ENCODE measurements at regions not wholly inside any gene's neighbourhood (a gene's known extent, or its start where the extent isn't known, plus 50 kb on each side); places are given as distances from the start of the nearest gene placed in this dataset.

DNA sequence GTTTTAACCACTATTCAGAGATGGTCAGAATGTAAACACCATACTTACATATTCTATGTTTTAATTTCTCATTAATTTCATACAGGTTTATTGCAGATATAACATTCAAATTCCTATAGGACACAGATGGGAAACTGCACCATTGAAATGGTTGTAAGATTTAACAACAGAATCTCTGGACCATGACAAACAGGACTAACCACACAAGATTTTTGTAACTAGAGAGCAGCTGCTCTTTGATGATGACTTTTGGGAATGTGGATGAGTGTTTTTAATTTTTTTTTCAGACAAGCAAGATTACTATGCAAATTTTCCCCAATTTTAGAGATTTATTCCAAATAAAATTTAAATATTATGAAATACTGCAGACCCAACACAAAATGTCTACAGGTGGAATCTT, 610.2 kb downstream of the PCDH18 start:
- RAD21 ChIA-PET (ENCODE audit: unreplicated experiment), result no interaction called here
- H3K36me3 ChIP-seq (ENCODE audit: control insufficient read depth in 2 of 2, insufficient read depth in 2 of 2, low read length in 1 of 2), result no peaks in the 10 kb centered on the region
- POLR2A ChIA-PET, result no interaction called here
- no peaks in the 10 kb centered on the region for H4K20me1 ChIP-seq (ENCODE audit: control insufficient read depth, insufficient read depth)
- no peak overlapping the region for H3K4me2 ChIP-seq (ENCODE audit: control insufficient read depth, insufficient read depth)
- H3K4me1 ChIP-seq (ENCODE audit: control insufficient read depth, insufficient read depth, low read length), result no peaks in the 10 kb centered on the region
- no peaks in the 10 kb centered on the region for H3K79me2 ChIP-seq (ENCODE audit: control insufficient read depth, insufficient read depth, low read length)
- in situ Hi-C loops (cut with MboI), result no loop called here
- TF ChIP-seq, protein P1, sequence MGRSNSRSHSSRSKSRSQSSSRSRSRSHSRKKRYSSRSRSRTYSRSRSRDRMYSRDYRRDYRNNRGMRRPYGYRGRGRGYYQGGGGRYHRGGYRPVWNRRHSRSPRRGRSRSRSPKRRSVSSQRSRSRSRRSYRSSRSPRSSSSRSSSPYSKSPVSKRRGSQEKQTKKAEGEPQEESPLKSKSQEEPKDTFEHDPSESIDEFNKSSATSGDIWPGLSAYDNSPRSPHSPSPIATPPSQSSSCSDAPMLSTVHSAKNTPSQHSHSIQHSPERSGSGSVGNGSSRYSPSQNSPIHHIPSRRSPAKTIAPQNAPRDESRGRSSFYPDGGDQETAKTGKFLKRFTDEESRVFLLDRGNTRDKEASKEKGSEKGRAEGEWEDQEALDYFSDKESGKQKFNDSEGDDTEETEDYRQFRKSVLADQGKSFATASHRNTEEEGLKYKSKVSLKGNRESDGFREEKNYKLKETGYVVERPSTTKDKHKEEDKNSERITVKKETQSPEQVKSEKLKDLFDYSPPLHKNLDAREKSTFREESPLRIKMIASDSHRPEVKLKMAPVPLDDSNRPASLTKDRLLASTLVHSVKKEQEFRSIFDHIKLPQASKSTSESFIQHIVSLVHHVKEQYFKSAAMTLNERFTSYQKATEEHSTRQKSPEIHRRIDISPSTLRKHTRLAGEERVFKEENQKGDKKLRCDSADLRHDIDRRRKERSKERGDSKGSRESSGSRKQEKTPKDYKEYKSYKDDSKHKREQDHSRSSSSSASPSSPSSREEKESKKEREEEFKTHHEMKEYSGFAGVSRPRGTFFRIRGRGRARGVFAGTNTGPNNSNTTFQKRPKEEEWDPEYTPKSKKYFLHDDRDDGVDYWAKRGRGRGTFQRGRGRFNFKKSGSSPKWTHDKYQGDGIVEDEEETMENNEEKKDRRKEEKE (IDR thresholded peaks at IDR 0.05), result no peak
- intact Hi-C loops (cut with micrococcal nuclease; ENCODE audit: unreplicated experiment), result no loop called here
- H3K9ac ChIP-seq (ENCODE audit: control insufficient read depth, insufficient read depth, low read length), result no peak overlapping the region
- no TSS peak for BruUV-seq (replicated peaks)
- no peaks in the 10 kb centered on the region; a peak in 1 of 4 replicates for H3K27me3 ChIP-seq (replicated peaks in 1 of 2; ENCODE audit: control insufficient read depth in 2 of 2, insufficient read depth in 2 of 2, low read length in 1 of 2)
- no peak overlapping the region for H3K4me3 ChIP-seq
- SMC1A ChIA-PET (ENCODE audit: uncharacterized antibody, unreplicated experiment), result no interaction called here
- no peak for ATAC-seq
- no peak for DNase-seq (ENCODE audit: low read depth, low spot score)
- no peak for FAIRE-seq
- H2AFZ ChIP-seq (ENCODE audit: control insufficient read depth, low read depth, low read length), result no peak overlapping the region
- no peaks in the 10 kb centered on the region for H3K9me3 ChIP-seq (replicated peaks; ENCODE audit: control insufficient read depth, insufficient read depth, low read length)
- no peak overlapping the region for H3K27ac ChIP-seq (ENCODE audit: control insufficient read depth, insufficient read depth)
- CTCF ChIA-PET, result no interaction called here

DNA sequence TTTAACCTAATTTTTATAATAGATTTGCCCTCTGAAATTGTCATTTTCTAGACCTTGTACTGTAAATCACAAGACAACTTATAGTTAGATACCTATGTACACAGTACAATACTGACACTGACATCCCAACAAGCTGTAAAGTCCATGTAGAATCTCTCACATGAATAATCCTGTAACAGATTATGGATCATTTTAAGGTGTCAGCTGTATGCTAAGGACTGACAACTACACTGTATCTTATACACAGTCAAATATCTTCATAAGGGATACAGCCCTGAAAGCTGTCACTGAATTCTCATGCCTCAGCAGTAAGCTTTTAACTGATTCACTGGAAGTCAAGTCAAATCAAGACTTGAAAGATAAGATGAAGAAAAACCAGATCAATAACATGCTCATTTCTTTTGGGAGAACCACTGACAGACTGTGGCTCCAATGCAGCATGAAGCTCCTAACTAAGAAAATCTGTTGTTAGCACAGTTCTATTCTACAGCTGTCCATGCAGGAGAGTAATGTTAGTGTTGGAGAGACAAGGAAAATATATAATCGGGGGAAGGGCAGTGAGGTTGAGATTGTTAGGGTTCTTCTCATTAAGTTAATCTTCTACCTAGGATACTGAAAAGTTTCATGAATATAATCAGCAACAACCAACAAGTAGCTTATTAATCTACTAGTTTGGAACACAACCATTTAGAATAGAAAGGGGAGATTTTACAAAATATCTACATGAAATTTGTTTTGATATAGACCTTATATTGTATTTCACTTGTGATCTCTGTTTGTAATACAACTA, 612.0 kb downstream of the PCDH18 start:
- no peaks in the 10 kb centered on the region for H3K9me3 ChIP-seq (replicated peaks; ENCODE audit: control insufficient read depth, insufficient read depth, low read length)
- RAD21 ChIA-PET (ENCODE audit: unreplicated experiment), result no interaction called here
- no peak overlapping the region for H3K4me3 ChIP-seq
- BruUV-seq (replicated peaks), result no TSS peak
- DNase-seq (ENCODE audit: low read depth, low spot score) (no peak), ATAC-seq (no peak), FAIRE-seq (no peak)
- intact Hi-C loops (cut with micrococcal nuclease; ENCODE audit: unreplicated experiment) (no loop called here), in situ Hi-C loops (cut with MboI) (no loop called here)
- no peaks in the 10 kb centered on the region for H3K79me2 ChIP-seq (ENCODE audit: control insufficient read depth, insufficient read depth, low read length)
- SMC1A ChIA-PET (ENCODE audit: uncharacterized antibody, unreplicated experiment), result no interaction called here
- no peaks in the 10 kb centered on the region; a peak in 1 of 4 replicates for H3K27me3 ChIP-seq (replicated peaks in 1 of 2; ENCODE audit: control insufficient read depth in 2 of 2, insufficient read depth in 2 of 2, low read length in 1 of 2)
- H3K4me1 ChIP-seq (ENCODE audit: control insufficient read depth, insufficient read depth, low read length), result no peaks in the 10 kb centered on the region
- H3K4me2 ChIP-seq (ENCODE audit: control insufficient read depth, insufficient read depth), result no peak overlapping the region
- no peak overlapping the region for H3K27ac ChIP-seq (ENCODE audit: control insufficient read depth, insufficient read depth)
- H3K36me3 ChIP-seq (ENCODE audit: control insufficient read depth in 2 of 2, insufficient read depth in 2 of 2, low read length in 1 of 2), result no peaks in the 10 kb centered on the region
- TF ChIP-seq TCF3 (IDR thresholded peaks at IDR 0.05; ENCODE audit: borderline replicate concordance, insufficient read depth, low read depth, low read length), result no peak
- no peak for TF ChIP-seq SRF (IDR thresholded peaks at IDR 0.05; ENCODE audit: low read depth in 2 of 2, low read length in 2 of 2)
- TF ChIP-seq ZNF274 (IDR thresholded peaks at IDR 0.05; ENCODE audit: insufficient read depth, insufficient read length), result no peak
- no peak for TF ChIP-seq WRNIP1 (IDR thresholded peaks at IDR 0.05; ENCODE audit: borderline replicate concordance, low read depth, low read length)
- TF ChIP-seq, protein P2, sequence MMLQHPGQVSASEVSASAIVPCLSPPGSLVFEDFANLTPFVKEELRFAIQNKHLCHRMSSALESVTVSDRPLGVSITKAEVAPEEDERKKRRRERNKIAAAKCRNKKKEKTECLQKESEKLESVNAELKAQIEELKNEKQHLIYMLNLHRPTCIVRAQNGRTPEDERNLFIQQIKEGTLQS (IDR thresholded peaks at IDR 0.05; ENCODE audit: borderline replicate concordance, extremely low read depth, low read depth, low read length), result no peak
- TF ChIP-seq CBX3 (IDR thresholded peaks at IDR 0.05; ENCODE audit: borderline replicate concordance, low read depth), result no peak
- TF ChIP-seq JUNB (IDR thresholded peaks at IDR 0.05), result no peak
- TF ChIP-seq FOS (IDR thresholded peaks at IDR 0.05; ENCODE audit: borderline replicate concordance, extremely low read depth, insufficient read length), result no peak
- CTCF ChIA-PET, result no interaction called here
- 0% methylated on average over 1 of the region's 1 CpG for WGBS (ENCODE audit: insufficient coverage, insufficient replicate concordance, low lambda C conversion rate, missing lambda C conversion rate)
- H3K9ac ChIP-seq (ENCODE audit: control insufficient read depth, insufficient read depth, low read length), result no peak overlapping the region
- H4K20me1 ChIP-seq (ENCODE audit: control insufficient read depth, insufficient read depth), result no peaks in the 10 kb centered on the region
- H2AFZ ChIP-seq (ENCODE audit: control insufficient read depth, low read depth, low read length), result no peak overlapping the region
- POLR2A ChIA-PET, result no interaction called here
